ENCODE measurements at regions not wholly inside any gene's neighbourhood (a gene's known extent, or its start where the extent isn't known, plus 50 kb on each side); places are given as distances from the start of the nearest gene placed in this dataset.

- WGBS, 2 experiments (ENCODE audit: extremely low coverage in 1 of 2, insufficient coverage in 1 of 2, insufficient read length in 1 of 2, insufficient replicate concordance in 2 of 2, low coverage in 1 of 2, low lambda C conversion rate in 2 of 2, missing lambda C conversion rate in 1 of 2): 75% methylated on average over 6 of the region's 6 CpGs; no CpG with 5 or more reads in 1 of the 2 experiments
- TF ChIP-seq RXRA (IDR thresholded peaks at IDR 0.05; ENCODE audit: insufficient read depth, low read depth, low read length): no peak
- no peak for TF ChIP-seq KDM5A (IDR thresholded peaks at IDR 0.05; ENCODE audit: low read length)
- no peak for TF ChIP-seq ASH2L (IDR thresholded peaks at IDR 0.05; ENCODE audit: low read length)
- TF ChIP-seq MAFK (IDR thresholded peaks at IDR 0.05; ENCODE audit: low read depth, low read length): no peak
- TF ChIP-seq TAF1 (IDR thresholded peaks at IDR 0.05; ENCODE audit: low read depth, low read length): no peak
- TF ChIP-seq CTCF (IDR thresholded peaks at IDR 0.05; ENCODE audit: control extremely low read depth in 1 of 3, insufficient read depth in 1 of 3, low read depth in 1 of 3, low read length in 3 of 3): no peak
- TF ChIP-seq POU5F1 (IDR thresholded peaks at IDR 0.05; ENCODE audit: low read depth, low read length): no peak
- TF ChIP-seq CTBP2 (IDR thresholded peaks at IDR 0.05; ENCODE audit: borderline replicate concordance, insufficient read depth, insufficient read length, low read length): no peak
- no peak for TF ChIP-seq SAP30 (IDR thresholded peaks at IDR 0.05; ENCODE audit: insufficient read depth, insufficient replicate concordance, low read length)
- no peak for TF ChIP-seq BACH1 (IDR thresholded peaks at IDR 0.05; ENCODE audit: low read length)
- no peak for TF ChIP-seq EP300 (IDR thresholded peaks at IDR 0.05; ENCODE audit: borderline replicate concordance in 1 of 2, low read depth in 2 of 2, low read length in 2 of 2)
- no peak for TF ChIP-seq CHD2 (IDR thresholded peaks at IDR 0.05; ENCODE audit: low read length)
Observed at GRCh38 chr4:56241500-56241899, 145.8 kb downstream of the AASDH start.

More at GRCh38 chr4:56241500-56241899, 145.8 kb downstream of the AASDH start:
- FAIRE-seq: no peak
- Histone ChIP-seq H4K5ac (ENCODE audit: insufficient read length, low read depth, low read length) (no peak overlapping the region), H3K79me2 (ENCODE audit: control insufficient read depth in 1 of 2, insufficient read depth in 2 of 2, low read length in 2 of 2) (no peaks in the 10 kb centered on the region), H3K9me3 (ENCODE audit: insufficient read depth in 2 of 2, low read depth in 1 of 2, low read length in 1 of 2) (no peaks in the 10 kb centered on the region), H3K4me3 (ENCODE audit: extremely low read depth in 1 of 4, insufficient read depth in 2 of 4, low read depth in 3 of 4, low read length in 4 of 4) (no peak overlapping the region), H3K9ac (replicated peaks in 1 of 4; ENCODE audit: extremely low read depth in 1 of 4, low read depth in 3 of 4, low read length in 3 of 4) (no peak overlapping the region), H3K27ac (ENCODE audit: low read depth, low read length) (no peak overlapping the region), H2AFZ (ENCODE audit: low read length) (no peak overlapping the region), H4K91ac (replicated peaks; ENCODE audit: insufficient read length, low read length) (no peak overlapping the region), H3K4ac (replicated peaks; ENCODE audit: insufficient read length, low read depth, low read length) (no peak overlapping the region), H3K27me3 (replicated peaks in 1 of 4; ENCODE audit: control insufficient read depth in 3 of 4, extremely low read depth in 1 of 4, insufficient read depth in 3 of 4, low read length in 3 of 4) (no peaks in the 10 kb centered on the region), H3K23ac (ENCODE audit: insufficient read length) (no peak overlapping the region), H3K18ac (ENCODE audit: extremely low read depth, low read length) (no peak overlapping the region), H4K8ac (ENCODE audit: extremely low read depth, insufficient read depth, low read length) (no peak overlapping the region), H3K14ac (ENCODE audit: insufficient read length) (peak overlapping the region; percentile 43), H3K23me2 (ENCODE audit: low read depth, low read length) (no peaks in the 10 kb centered on the region), H2BK20ac (ENCODE audit: low read length) (no peak overlapping the region), H3K4me2 (ENCODE audit: insufficient read depth in 1 of 2, low read depth in 2 of 2, low read length in 2 of 2) (no peak overlapping the region), H3K56ac (replicated peaks; ENCODE audit: insufficient read length, low read depth, low read length) (no peak overlapping the region), H4K20me1 (replicated peaks in 1 of 2; ENCODE audit: control insufficient read depth in 1 of 2, insufficient read depth in 2 of 2, low read length in 2 of 2) (peaks cover 1 to 2% of the 10 kb centered on the region in 2 experiments), H3K4me1 (replicated peaks in 1 of 4; ENCODE audit: control insufficient read depth in 3 of 4, insufficient read depth in 4 of 4, low read length in 3 of 4) (peaks cover 0 to 8% (median 3%) of the 10 kb centered on the region in 4 experiments; a peak in 3 of 7 replicates), H2BK15ac (ENCODE audit: low read length) (no peak overlapping the region), H2BK5ac (ENCODE audit: low read depth, low read length) (no peak overlapping the region), H2AK5ac (ENCODE audit: low read depth, low read length) (no peak overlapping the region), H3K79me1 (ENCODE audit: low read depth, low read length) (no peaks in the 10 kb centered on the region), H3K36me3 (ENCODE audit: control insufficient read depth in 2 of 4, insufficient read depth in 4 of 4, low read length in 3 of 4) (no peaks in the 10 kb centered on the region), H2BK12ac (ENCODE audit: low read depth, low read length) (no peak overlapping the region), H2BK120ac (replicated peaks; ENCODE audit: low read depth, low read length) (no peak overlapping the region)
- ChIA-PET POLR2A (ENCODE audit: partially characterized antibody) (no interaction called here), CTCF (ENCODE audit: partially characterized antibody) (interaction anchor here (0.9 to 1.1 kb wide), 3 partner anchors 9 to 112 kb away, joined by 3 to 5 read pairs (median 3); no protein-coding TSS in a partner anchor)
- DNase-seq (ENCODE audit: low read depth in 1 of 2, low spot score in 2 of 2): no peak
